ENCODE measurements at regions not wholly inside any gene's neighbourhood (a gene's known extent, or its start where the extent isn't known, plus 50 kb on each side); places are given as distances from the start of the nearest gene placed in this dataset.

DNA sequence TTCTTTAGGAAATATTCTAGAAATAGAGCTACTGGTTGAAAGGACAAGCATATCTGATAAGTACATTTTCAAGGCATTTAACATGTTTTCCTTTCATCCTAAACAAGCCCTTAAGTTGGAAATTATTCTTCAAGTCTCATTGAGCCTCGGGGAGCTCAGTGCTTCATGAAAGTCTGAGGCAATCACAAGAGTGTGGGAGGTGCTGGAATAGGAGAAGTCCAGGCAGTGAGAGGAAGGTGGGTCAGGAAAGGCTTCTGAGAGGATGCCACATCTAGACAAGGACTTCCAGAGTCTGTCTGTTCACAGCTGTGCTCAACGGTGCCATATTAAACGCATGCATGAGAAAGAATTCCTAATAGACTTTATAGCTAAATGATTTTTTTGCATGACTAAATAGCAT lies 69.8 kb downstream of the CD83 start:
- DNase-seq (ENCODE audit: low spot score): no peak

DNA sequence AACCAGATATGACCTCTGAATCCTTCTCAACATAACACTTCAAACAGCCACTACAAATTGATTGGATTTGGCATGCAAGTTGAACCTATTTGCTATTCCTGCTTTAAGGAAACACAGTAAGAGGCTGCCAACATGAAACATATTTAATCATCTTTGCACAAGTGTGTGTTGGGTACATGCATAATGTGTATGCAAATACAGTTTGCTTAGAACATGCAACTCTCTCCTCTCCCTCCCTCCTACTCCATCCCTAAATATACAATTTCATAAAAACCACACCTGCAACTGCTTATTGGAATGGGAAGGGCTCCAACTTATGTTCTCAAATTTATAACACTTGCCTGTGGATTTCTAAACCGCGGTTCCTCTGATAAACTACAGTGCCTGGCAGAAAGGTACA lies 71.5 kb downstream of the CD83 start:
- DNase-seq (ENCODE audit: low spot score): no peak

DNA sequence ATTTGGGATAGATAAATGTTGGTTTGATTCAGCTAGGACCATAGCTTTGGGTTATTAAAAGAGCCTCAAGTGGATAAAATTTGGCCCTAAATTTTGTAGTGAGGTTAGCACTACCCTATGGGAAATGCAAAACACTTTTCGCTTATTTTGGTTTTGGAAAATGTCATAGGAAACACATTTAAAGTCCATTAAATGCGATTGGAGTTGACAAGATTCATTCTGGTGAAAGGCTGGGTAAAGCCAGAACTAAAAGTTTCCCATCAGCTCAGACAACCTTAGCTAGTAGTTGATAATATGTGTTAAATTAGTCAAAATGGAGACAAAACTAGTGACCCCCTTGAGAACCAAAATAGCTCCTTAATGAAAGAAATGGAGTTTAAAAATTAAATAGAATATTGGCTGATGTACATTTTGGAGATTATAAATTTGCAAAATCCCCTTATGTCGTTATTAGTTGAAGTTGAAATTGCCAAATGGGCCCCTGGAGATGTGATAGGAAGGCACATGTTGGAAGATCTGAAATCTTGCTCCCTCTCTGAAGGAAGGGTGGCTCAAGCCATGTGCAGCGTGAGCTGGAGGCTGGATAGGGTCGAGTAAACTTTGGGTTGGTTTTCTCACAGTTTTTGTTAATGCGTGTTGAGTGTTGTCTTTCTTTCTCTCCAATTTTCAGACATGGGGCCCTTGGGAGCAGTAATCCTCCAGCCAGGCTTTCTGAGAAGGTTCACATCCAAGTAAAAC lies 72.8 kb downstream of the CD83 start:
- DNase-seq (ENCODE audit: low spot score): no peak

DNA sequence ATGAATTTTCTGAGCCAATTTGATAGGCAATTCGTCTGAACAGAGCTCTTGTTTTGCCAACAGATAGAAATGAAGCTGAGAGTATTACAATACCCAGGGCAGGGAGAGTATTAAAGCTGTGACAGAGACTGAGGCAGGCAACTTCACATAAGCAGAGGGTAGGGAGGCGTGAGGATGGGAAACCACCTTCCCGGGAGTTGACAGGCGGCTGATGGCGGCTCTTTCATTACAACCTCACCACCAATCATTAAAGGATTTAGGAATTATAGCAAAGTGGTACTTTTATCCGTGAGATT lies 73.3 kb downstream of the CD83 start:
- no peak for DNase-seq (ENCODE audit: low spot score)

DNA sequence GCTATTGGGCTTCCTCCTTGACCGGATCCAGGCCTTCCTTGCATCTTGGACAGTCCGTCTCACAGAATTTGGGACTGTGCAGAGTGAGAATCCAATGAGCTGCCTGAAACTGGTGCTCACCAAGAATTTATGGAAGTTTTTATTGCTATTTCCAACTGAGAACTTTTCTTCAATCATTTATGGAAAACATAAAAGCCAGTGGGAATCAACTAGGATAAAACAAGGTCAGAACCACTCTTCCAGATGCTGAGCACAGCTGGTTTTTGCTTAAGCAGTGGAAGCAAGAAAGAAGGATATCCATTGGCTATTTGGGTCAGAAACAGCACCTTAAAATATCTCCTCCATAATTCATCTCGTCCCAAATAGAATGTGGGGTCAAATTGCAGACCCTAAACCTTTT lies 74.2 kb downstream of the CD83 start:
- no peak for DNase-seq (ENCODE audit: low spot score)

DNA sequence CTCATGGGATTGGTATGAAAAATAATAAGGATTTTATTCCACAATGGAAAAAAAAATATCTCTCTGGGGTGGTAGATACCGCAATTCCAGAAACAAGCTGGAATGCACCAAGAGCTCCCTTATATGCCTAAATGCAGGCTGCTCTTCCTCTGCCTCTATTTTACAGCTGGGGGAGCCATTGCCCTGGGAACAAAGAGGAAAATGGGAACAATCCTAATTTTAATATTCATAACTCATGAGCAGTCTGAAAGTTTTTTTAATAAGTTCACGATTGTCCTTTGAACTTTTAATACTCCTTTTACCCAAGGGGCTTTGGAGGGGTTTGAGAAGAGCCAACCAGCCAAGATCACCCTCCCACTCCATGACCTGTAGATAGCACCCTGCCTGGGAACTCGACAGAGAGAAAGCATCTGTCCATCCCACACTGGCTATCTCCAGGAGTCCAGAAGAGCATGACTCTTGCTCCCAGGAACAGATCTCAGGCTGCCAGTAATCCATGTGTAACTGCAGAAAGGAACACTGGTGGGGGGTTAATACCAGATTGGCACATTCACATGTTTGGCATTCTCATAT lies 74.7 kb downstream of the CD83 start:
- DNase-seq (ENCODE audit: low spot score): no peak

DNA sequence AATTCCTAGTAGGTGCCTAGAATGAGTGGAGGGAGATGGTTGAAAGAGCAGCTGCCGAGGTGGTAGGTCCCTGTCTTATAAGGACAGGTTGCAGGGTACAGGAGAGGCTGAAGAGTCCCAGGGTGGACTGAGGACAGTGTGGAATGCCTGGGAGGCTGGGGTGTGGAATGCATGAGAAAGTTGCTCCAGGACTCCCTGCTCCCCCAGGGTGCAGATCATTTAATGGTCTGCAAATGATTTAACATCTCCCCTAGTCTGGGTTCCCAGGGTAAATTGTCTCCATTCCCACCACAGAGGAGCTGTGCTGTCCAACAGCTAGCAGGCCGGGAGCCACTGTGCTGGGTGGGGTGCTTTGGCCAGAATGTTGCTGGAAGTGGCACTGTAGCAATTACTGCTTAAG lies 76.0 kb downstream of the CD83 start:
- no peak for DNase-seq (ENCODE audit: low spot score)

DNA sequence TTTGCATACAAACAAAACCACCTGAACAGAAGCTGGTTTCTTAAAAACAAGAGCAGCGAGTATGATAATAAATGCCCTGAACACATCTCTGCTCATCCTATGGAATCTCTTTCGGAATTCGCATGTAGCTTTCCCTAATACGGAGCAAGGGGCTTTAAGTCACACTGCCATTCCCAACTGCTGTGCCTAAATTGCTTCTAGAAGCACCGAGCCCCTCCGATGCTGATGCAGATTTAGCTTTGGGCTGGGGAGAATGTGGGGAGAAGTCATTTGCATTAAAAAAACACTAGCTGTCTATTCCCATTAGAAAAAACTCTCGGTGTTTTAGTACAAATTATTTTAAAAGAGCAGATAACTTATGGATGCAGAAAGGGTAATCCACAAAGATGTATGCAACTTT lies 76.9 kb downstream of the CD83 start:
- DNase-seq (ENCODE audit: low spot score): no peak

DNA sequence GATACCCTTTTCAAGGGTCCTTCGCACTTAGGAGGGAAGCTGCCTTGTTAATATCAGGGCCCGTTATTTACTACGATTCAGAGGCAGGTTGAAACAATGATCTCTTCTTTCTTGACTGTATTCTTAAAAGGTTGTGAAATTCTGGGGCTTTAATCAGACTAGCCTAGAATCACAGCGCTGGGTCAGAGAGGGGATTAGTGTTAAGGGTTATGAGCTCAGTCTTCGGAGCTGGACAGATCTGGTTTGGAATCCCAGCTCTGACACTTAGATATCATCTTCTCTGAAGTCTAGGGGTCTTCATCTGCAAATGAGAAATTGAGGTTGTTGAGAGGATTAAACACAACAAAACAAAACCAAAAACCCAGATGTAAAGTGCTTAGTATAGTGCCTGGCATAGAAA lies 77.4 kb downstream of the CD83 start:
- no peak for DNase-seq (ENCODE audit: low spot score)

DNA sequence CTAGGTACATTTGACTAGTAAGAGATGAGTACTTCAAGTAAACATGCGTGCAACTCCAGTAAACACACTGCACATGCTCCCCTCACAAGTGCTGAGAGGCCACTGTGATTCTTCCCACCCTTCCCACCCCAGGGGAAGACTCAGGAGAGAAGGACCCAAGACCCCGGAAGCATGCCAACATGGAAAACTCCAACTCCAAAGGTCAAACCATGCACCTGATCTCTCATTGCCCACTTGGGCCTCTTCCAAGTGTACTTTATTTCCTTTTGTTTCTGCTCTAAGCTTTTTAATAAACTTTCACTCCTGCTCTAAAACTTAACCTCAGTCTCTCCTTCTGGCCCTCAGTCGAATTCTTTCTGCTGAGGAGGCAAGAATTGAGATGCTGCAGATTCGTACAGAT lies 78.5 kb downstream of the CD83 start:
- DNase-seq (ENCODE audit: low spot score): no peak

DNA sequence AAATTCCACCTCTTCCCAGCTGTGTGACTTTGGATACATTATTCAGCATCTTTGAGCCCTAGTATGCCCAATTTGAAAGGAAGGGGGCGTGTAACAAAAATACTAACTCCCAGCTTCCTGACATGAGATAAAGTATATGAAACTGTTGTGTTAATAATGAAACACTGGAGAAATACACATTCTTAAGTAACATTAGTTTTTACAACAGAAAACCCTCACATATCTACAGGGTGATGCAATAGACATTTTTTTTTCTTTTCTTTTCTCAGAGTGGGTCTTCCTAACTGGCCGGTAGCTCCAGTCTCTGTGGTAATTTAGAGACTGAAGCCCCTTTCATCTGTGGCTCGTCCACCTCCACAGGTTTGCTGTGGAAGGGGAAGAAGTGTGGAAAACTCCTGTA lies 79.5 kb downstream of the CD83 start:
- no peak for DNase-seq (ENCODE audit: low spot score)

DNA sequence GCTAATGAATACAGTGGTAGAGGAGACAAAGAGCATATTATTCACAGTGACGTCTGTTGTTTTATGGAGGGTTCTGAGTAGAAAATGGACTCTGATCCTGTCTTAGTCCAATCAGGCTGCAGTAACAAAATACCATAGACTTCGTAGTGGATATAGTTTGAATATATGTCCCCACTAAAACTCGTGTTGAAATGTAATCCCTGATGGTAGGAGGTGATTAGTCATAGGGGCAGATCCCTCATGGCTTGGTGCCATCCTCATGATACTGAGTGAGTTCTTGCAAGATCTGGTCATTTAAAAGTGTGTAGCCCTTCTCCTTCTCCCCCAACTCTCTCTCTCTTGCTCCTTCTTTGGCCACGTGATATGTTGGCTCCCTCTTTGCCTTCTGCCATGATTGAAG lies 82.5 kb downstream of the CD83 start:
- DNase-seq (ENCODE audit: low spot score): no peak

DNA sequence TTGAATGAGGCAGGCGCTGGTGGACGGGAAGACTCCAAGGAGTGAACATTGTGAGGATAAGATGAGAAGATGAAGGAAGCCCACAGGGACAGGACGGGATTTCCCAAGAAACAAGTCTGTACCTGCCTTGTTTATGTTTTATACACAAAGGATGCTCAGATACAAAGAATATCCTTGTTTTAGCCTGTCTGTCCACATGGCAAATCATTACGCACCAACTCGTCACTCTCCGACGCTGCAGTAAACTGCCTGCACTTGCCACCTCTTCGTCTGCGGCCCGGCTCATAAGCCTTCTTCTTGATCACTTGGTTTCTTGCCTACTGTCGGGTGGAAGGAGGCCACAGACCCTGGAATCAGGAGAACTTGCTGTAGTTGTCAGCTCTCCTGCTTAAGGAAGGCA lies 85.4 kb downstream of the CD83 start:
- DNase-seq (ENCODE audit: low spot score): no peak

DNA sequence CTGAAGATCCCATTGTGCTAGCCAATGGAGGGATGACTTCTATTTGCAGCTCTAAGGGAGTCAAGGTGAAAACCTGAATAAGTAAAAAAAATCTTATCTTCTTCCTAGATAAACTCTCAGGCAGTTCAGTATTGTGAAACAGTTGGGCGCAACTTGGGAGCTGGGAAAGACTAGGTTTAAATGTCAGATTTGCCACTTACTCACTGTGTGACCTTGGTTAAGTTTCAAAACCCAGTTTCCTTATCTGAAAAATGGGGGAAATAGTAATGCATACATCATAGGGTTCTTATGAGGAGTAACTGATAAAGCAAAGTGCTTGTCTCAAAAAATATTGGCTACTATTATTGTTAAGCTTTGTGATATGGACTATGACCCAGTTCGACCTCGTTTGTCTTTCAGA lies 88.8 kb downstream of the CD83 start:
- DNase-seq (ENCODE audit: low spot score): no peak

DNA sequence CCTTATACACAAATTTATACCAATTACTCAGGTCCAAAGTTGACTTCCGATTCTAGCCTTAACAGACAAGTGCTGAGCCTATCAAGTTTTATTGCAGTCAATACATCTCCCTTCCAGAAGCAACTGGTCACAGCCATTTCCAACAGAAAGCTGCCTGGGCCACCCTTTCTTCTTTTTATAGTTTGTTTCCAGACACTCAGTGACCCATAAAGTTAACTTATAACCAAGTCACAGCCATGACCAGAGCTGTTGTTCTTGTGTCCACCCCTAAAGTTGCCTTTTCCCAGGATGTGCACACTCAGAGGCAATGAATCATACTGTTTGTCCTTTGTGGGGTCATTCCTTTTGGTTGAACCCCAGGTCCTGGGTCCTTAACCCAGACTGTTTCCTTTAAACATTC lies 89.9 kb downstream of the CD83 start:
- DNase-seq (ENCODE audit: low spot score): no peak

DNA sequence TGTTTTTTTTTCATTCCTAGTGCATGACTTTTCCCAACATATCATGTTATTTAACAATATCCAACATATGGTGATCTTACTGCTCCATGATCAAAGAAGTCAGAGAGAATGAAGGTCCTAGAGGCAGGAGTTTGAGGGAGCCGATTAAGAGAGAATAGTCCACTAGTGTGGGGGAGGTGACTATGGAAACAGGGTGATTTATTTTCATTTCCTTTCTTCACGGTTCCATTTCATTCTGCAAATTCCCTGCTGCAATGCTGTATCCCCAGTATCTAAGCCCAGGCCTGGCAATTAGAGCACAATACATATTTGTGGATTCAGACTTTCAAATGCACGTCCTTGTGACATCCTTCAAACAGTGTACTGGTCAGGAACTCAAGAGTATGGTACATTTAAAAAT lies 91.4 kb downstream of the CD83 start:
- DNase-seq (ENCODE audit: low spot score): no peak

DNA sequence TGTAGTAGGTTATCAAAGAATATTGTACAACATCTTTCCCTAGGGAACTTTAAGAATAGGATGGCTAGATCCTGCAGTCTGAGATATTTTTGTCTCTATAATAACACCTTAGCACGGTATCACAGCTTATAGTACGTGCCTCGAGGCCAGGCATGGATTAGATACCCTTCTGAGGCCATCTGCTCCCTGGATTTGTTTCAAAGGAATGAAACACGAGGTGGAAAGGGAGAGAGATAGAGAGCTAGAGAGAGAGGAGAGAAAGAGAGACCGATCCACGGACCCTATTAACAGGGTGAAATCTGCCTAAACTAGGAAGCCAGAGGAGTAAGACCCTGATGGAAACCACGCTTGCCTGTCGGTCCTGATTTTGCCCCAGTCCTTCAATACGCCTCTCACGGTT lies 92.5 kb downstream of the CD83 start:
- DNase-seq (ENCODE audit: low spot score): no peak

DNA sequence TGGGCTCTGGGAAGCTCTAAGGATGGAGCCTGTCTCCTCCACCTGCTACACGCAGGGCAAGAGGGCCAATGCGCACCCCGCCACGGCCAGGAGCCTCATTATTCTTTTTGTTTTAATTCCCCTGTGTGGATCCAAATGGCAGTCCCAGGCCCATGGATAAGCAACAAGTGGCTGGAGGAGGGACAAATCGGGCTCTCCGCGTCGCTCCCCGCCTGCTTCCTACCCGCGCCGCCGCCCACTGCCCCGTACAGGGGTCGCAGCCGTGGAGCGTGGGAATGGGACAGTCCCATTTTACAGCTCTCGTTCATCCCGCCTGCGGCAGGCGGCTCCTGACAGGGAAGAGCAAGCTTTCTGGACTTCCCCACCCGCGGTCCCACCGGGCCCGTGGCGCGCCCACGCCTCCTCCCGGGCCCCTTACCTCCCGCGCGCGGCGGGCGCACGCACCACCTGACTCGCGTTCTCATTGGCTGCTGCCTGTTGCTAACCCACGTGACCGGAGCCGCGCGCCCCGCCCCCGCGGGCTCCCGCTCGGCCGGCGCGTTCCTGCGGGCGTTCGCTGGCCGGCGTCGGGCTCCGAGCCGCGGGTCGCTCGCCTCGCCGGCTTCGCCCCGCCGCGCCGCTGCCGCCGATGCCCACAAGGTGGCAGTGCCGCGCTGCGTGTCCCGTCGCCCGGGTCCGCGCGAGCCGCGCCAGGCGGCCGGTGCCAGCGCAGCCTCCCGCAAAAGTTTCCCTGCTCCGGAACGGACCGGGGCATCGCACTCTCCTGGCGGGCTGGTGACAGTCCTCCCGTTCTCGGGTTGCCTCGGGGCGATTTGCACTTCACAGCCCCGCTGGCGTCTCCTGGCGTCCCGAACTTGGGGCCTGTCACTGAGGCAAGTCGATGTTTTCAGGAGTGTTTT lies 93.3 kb downstream of the CD83 start:
- DNase-seq (ENCODE audit: low spot score): peak; percentile 90

DNA sequence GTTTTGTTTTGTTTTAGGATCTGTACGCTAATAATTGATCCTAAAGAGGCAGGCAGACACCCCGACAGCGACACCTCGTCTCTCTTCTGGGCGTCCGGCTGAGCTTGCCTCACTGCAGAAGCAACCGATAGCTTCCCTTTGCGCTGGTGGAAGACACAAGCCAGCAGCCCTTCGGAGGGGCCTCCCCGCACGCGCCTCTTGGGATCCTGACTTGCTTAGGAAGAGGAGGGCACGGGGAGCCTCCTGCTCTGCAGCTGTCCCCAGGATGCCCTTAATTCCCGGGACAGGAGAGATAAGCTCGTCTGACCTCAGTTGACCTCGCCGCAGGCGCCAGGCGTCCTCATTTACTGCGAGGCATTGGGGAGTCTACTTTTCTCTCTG lies 94.0 kb downstream of the CD83 start:
- DNase-seq (ENCODE audit: low spot score): no peak

DNA sequence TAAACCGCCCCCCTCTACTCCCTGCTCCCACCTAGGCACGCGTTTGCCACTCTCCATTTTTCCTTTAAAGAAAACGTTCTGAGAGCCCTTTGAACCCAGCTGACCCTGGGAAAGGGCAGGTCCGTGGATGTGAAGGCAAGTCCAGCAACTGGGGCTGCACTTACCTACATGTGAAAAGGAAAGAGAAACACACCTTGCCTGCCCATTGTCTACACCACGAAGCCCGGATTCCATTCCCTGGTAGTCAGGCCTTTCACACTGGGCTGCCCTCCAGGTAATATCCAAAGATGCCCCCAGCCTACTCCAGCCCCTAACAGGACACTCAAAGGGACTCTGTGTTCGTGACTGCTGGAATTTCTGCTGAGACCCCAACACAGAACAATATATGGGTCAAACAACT lies 94.4 kb downstream of the CD83 start:
- no peak for DNase-seq (ENCODE audit: low spot score)

DNA sequence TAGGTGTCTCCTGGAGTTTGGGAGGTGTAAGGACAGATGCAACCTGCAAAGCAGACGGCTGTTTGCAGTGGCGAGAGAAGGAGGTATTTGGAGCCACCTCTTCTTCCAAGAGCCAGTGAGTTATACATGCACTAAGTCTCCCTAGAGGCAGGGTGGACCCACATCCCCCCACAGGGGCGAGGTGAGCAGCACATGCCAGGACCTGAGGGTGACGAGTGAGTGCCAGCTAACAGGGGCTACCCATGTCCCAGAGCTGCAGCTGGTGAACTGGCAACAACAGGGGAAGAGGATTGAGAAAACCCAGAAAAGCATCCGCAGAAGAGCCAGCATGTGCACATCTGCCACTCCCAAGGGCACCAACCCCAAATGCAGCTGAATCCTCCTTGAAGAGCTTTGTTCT lies 95.1 kb downstream of the CD83 start:
- DNase-seq (ENCODE audit: low spot score): no peak

DNA sequence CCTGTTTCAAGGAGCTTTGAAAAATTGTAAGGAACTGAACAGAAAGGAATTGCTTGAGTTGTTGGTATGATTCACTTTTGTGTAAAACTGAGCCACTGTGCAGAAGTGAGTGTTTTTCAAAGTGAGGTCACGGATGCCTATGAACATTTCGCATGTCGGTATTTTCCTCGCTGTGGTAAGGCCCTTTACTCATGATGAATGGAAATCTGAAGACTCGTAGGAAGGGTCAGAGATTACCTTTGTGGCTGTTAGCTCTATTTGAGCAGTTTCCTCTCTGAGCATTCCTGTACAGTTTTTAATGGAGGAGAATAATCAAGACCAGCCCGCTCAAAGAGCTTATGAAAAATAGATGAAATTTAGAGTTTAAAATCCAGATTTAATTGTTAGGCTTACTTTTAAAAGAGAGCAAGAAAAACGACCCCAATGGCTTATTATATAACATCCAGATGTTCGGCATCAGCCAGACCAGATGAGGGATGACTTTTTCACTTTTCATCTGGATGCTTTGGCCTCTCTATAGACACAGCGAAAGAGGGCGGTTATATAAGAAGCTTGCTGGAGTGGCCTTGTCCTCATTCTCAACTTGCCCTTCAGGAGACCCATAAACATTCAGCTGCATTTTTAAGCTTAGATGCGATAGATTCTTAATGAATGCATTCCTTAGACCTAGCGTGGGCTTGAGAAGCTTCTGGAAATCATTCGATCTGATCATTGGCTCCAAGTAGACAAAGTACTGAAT lies 99.5 kb downstream of the CD83 start:
- DNase-seq (ENCODE audit: low spot score): no peak
